Activated naive CD8-positive, alpha-beta T cell treated with anti-CD3 and anti-CD28 coated beads for 36 hours (primary cell): ENCODE measurements at regions not wholly inside any gene's neighbourhood (a gene's known extent, or its start where the extent isn't known, plus 50 kb on each side); places are given as distances from the start of the nearest gene placed in this dataset.
A peak's percentile ranks its signal among the peaks of the same experiment; 100 is the strongest.

Source experiments
- DNase-seq: peaks from one replicate; pipeline ENCODE4 v3.0.0; 2021
- H3K27ac Mint-ChIP-seq: one replicate; pipeline ENCODE4 v1.8.0; 2022; ENCODE audit warnings: mild to moderate bottlenecking, moderate library complexity, mixed read lengths
- H3K27me3 Mint-ChIP-seq: one replicate; pipeline ENCODE4 v1.8.0; 2022; ENCODE audit warnings: mild to moderate bottlenecking, mixed read lengths
- H3K36me3 Mint-ChIP-seq: one replicate; pipeline ENCODE4 v1.8.0; 2021; ENCODE audit warnings: mild to moderate bottlenecking, mixed read lengths
- H3K4me1 Mint-ChIP-seq: one replicate; pipeline ENCODE4 v1.8.0; 2021; ENCODE audit warnings: mixed read lengths
- H3K4me3 Mint-ChIP-seq: one replicate; pipeline ENCODE4 v1.8.0; 2022; ENCODE audit warnings: mild to moderate bottlenecking, moderate library complexity, mixed read lengths
- H3K9me3 Mint-ChIP-seq: one replicate; pipeline ENCODE4 v1.8.0; 2022; ENCODE audit warnings: mixed read lengths

GRCh38 chr22:48587236-48587865 is 1240.3 kb downstream of the BRD1 start:
- H3K4me1 Mint-ChIP-seq = no peaks in the 10 kb centered on the region
- no peaks in the 10 kb centered on the region for H3K9me3 Mint-ChIP-seq

DNA sequence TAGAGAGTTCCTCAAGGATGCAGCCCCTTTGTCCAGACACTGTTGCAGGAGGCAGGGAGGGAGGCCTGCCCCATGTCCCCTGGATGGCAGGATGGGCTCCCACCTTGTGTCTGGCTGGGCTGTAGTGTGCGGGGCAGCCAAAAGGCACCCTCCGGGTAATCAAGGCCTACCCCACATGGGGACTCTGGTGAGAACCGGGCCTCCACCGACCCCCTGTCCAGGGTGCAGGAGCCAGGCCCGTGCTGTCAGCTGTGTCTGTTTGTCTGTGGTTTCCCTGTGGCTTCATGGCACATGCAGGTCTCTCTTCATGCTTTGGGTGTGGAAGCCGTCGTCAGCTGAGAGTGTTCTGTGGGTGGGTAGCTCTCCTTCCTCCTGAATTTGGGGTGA is 1240.9 kb downstream of the BRD1 start:
- no peaks in the 10 kb centered on the region for H3K27me3 Mint-ChIP-seq
- H3K4me3 Mint-ChIP-seq = no peak overlapping the region
- no peak for DNase-seq
- H3K27ac Mint-ChIP-seq = no peak overlapping the region
- no peaks in the 10 kb centered on the region for H3K9me3 Mint-ChIP-seq
- H3K36me3 Mint-ChIP-seq = no peaks in the 10 kb centered on the region
- H3K4me1 Mint-ChIP-seq = no peaks in the 10 kb centered on the region

More at GRCh38 chr22:48587236-48587865, 1240.3 kb downstream of the BRD1 start:
- no peak overlapping the region for H3K27ac Mint-ChIP-seq
- DNase-seq = no peak
- no peaks in the 10 kb centered on the region for H3K36me3 Mint-ChIP-seq
- no peaks in the 10 kb centered on the region for H3K27me3 Mint-ChIP-seq
- H3K4me3 Mint-ChIP-seq = no peak overlapping the region

- no peak overlapping the region for H3K4me3 Mint-ChIP-seq
- no peak for DNase-seq
- H3K9me3 Mint-ChIP-seq = no peaks in the 10 kb centered on the region
- H3K27ac Mint-ChIP-seq = no peak overlapping the region
- no peaks in the 10 kb centered on the region for H3K36me3 Mint-ChIP-seq
- no peaks in the 10 kb centered on the region for H3K27me3 Mint-ChIP-seq
- H3K4me1 Mint-ChIP-seq = no peaks in the 10 kb centered on the region
Observed at GRCh38 chr22:48585916-48586798, 1241.5 kb downstream of the BRD1 start.

DNA sequence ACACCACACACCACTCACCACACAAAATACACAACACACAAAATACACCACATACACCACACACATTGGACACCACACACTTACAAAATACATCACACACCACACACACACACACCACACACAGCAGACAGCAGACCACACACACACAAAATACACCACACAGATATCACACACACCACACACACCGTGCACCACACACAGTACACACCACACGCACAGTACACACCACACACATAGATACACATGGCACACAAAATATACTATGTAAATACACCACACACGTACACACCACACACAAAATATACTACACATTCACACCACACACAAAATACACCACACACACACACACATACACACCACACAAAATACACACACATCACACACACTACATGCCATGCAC is 1243.5 kb downstream of the BRD1 start:
- Mint-ChIP-seq H3K27ac (no peak overlapping the region), H3K9me3 (no peaks in the 10 kb centered on the region), H3K4me1 (no peaks in the 10 kb centered on the region), H3K36me3 (no peaks in the 10 kb centered on the region), H3K27me3 (no peaks in the 10 kb centered on the region), H3K4me3 (no peak overlapping the region)
- DNase-seq = no peak

GRCh38 chr22:48581796-48582469 is 1245.7 kb downstream of the BRD1 start:
- Mint-ChIP-seq H3K27me3 (peaks cover 12% of the 10 kb centered on the region), H3K27ac (no peak overlapping the region), H3K9me3 (no peaks in the 10 kb centered on the region), H3K36me3 (no peaks in the 10 kb centered on the region), H3K4me1 (no peaks in the 10 kb centered on the region), H3K4me3 (no peak overlapping the region)
- no peak for DNase-seq

GRCh38 chr22:48581205-48581766 is 1246.4 kb downstream of the BRD1 start:
- Mint-ChIP-seq H3K27me3 (peaks cover 12% of the 10 kb centered on the region), H3K4me3 (no peak overlapping the region), H3K9me3 (no peaks in the 10 kb centered on the region), H3K4me1 (no peaks in the 10 kb centered on the region), H3K36me3 (no peaks in the 10 kb centered on the region), H3K27ac (no peak overlapping the region)
- no peak for DNase-seq

GRCh38 chr22:48580481-48580970 is 1247.1 kb downstream of the BRD1 start:
- Mint-ChIP-seq H3K4me1 (no peaks in the 10 kb centered on the region), H3K27ac (no peak overlapping the region), H3K36me3 (no peaks in the 10 kb centered on the region), H3K27me3 (peaks cover 12% of the 10 kb centered on the region), H3K9me3 (no peaks in the 10 kb centered on the region), H3K4me3 (no peak overlapping the region)
- no peak for DNase-seq

DNA sequence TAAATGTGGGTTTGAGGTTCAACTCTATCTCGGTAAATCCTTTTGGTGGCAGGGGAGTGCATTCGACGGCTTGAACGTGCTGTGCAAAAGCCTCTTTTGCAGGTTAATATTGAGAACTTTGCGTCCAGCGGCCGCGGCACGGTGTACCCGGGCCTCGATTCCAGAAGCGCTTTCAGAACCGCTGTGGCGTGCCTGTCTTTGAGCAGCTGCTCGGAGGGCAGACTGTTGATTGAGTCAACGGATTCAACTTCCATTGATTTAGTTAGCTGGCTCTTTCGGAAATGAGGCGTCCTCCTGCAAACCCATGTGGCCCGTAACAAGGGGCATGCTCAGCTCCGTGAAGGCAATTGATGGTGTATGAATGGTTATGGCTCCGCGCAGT is 1247.8 kb downstream of the BRD1 start:
- no peaks in the 10 kb centered on the region for H3K4me1 Mint-ChIP-seq
- H3K36me3 Mint-ChIP-seq = no peaks in the 10 kb centered on the region
- no peaks in the 10 kb centered on the region for H3K9me3 Mint-ChIP-seq
- H3K4me3 Mint-ChIP-seq = no peak overlapping the region
- no peak for DNase-seq
- H3K27me3 Mint-ChIP-seq = peaks cover 12% of the 10 kb centered on the region
- no peak overlapping the region for H3K27ac Mint-ChIP-seq

- H3K4me1 Mint-ChIP-seq = no peaks in the 10 kb centered on the region
- H3K27ac Mint-ChIP-seq = no peak overlapping the region
- H3K4me3 Mint-ChIP-seq = no peak overlapping the region
- no peaks in the 10 kb centered on the region for H3K9me3 Mint-ChIP-seq
- H3K36me3 Mint-ChIP-seq = no peaks in the 10 kb centered on the region
- H3K27me3 Mint-ChIP-seq = peaks cover 19% of the 10 kb centered on the region
- no peak for DNase-seq
Observed at GRCh38 chr22:48579043-48579927, 1248.4 kb downstream of the BRD1 start.

DNA sequence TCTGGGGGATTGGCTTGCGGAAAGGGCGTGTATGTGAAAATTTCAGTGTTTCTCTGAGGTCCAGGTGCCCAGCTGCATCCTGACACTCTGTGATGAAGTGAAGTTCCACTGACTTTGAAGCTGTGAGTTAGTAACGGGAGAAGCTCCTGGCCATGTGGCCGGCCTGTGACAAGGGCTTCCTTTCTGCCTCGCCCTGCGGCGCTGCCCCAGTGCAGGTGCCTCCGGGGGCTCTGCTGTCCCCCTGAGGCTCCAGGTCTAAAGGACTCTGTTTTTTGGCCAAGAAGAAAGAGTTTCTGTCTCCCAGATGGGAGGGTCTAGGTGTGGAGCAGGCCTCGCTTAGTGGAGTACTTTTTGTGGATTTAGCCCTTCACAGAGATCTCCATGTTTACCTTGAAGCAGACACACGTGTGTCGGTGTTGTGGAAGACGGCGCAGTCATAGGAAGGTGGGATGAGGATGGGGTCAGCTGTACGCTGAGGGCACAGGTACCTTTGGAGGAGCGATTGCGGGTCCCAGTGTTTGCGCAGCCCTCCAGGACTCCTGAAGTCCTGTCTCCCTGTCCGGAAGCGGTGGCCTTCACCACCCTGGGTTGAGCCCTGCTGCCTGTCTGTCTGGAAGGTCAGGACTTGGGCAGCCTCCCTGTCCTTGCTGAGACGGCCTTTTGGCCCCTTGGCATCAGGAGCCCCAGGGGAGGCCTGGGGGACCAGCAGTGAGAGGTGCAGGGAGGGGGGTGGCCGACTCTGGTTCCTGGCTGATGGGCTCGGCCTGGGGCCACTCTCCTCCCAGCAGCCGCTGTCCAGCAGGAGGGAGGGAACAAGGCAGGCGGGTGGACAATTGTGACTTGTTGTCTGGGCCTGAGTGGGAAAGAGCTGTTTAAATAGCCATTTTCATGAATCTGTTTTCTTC is 1249.3 kb downstream of the BRD1 start:
- H3K36me3 Mint-ChIP-seq = no peaks in the 10 kb centered on the region

DNA sequence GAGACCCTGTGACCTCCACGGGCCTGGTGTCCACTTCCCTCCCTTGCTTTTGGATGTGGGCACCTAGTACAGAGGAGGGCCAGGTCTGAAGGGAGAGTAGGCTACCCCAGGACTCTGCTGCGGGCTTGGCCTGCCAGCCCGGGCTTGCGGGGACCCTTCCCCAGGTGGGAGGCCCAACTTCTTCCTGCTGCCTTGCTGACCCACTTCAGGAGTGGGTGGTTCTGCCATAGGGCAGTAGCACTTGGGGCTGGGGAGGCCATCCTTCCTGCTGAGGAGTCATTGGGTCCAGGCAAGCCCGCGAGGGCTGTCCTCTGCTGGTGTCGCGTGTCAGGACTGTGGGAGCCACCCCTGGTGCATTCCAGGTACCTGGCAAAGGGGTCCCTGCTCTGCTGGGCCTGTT is 1250.0 kb downstream of the BRD1 start:
- no peak for DNase-seq
- no peak overlapping the region for H3K4me3 Mint-ChIP-seq
- no peaks in the 10 kb centered on the region for H3K36me3 Mint-ChIP-seq
- no peaks in the 10 kb centered on the region for H3K4me1 Mint-ChIP-seq
- no peak overlapping the region for H3K27ac Mint-ChIP-seq
- H3K9me3 Mint-ChIP-seq = no peaks in the 10 kb centered on the region
- H3K27me3 Mint-ChIP-seq = peaks cover 28% of the 10 kb centered on the region

More for the DNA sequence above, 1249.3 kb downstream of the BRD1 start:
- no peak for DNase-seq
- no peak overlapping the region for H3K27ac Mint-ChIP-seq
- no peak overlapping the region for H3K4me3 Mint-ChIP-seq
- no peaks in the 10 kb centered on the region for H3K4me1 Mint-ChIP-seq
- H3K9me3 Mint-ChIP-seq = no peaks in the 10 kb centered on the region
- H3K27me3 Mint-ChIP-seq = peaks cover 28% of the 10 kb centered on the region

DNA sequence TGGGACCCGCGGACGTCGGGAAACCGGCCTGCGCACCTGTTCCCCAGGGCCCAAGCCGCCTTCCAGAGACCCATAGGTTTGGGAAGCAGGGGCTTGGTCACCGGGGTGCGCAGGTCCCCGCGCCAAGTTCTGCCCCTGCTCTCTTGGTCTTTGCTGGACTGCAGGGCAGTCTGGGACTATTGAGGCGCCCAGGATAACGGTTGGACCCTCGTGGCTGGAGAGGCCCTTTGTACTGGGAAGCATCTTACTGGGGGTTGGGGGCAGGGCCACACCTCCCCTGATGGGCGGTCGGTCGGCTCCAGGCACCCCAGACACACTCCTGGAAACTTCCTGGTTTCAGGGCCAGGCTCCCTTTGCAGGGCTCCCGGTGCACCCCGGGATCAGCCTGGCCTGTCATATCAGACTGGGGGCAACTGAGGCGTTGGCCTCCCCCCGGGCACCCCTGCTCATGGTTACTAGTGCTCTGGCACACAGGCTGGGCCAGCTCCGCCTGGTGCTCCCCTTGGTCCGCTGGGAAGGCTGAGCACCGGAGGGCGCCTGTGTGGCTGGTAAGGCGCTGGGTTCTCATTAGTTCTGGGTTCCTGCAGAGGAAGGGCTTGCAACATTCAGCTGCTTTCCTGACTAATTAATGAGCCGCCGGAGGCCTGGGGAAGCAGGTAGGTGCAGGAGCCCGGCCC is 1250.5 kb downstream of the BRD1 start:
- H3K4me1 Mint-ChIP-seq = no peaks in the 10 kb centered on the region
- H3K27ac Mint-ChIP-seq = no peak overlapping the region
- H3K27me3 Mint-ChIP-seq = peaks cover 28% of the 10 kb centered on the region
- DNase-seq = no peak
- H3K36me3 Mint-ChIP-seq = no peaks in the 10 kb centered on the region
- H3K4me3 Mint-ChIP-seq = no peak overlapping the region
- peaks cover under 1% of the 10 kb centered on the region for H3K9me3 Mint-ChIP-seq

- Mint-ChIP-seq H3K27ac (no peak overlapping the region), H3K36me3 (no peaks in the 10 kb centered on the region), H3K4me3 (no peak overlapping the region), H3K4me1 (no peaks in the 10 kb centered on the region), H3K9me3 (peaks cover 7% of the 10 kb centered on the region), H3K27me3 (peaks cover 33% of the 10 kb centered on the region)
- peak; percentile 31 for DNase-seq
Observed at GRCh38 chr22:48576333-48577013, 1251.2 kb downstream of the BRD1 start.
